WTC11 (cell line): ENCODE measurements at regions not wholly inside any gene's neighbourhood (a gene's known extent, or its start where the extent isn't known, plus 50 kb on each side); places are given as distances from the start of the nearest gene placed in this dataset.

Experiments
- ATAC-seq: fragments of 200-7000 bp; cut with Tn5 transposase; 2 replicates; pipeline ENCODE4 v1.10.0; 2021; ENCODE audit warnings: mild to moderate bottlenecking, moderate library complexity
- CTCF ChIA-PET: fragments of 300-600 bp; sonication (Branson Sonifier 250); formaldehyde crosslinking; loops from one replicate; lab custom pipeline; 2021; ENCODE audit warnings: antibody characterized with exemption; lab: Charles Lee
- POLR2A ChIA-PET: fragments of 350-600 bp; sonication (Branson Sonifier 250); formaldehyde crosslinking; loops from one replicate; lab custom pipeline; 2021; ENCODE audit warnings: antibody characterized with exemption; lab: Charles Lee
- DNase-seq: peaks from one replicate; pipeline ENCODE4 v3.0.0; 2021; ENCODE audit warnings: low spot score
- H3K27ac Mint-ChIP-seq: 2 replicates; pipeline ENCODE4 v1.8.0; 2021; ENCODE audit warnings: mixed read lengths
- H3K27me3 Mint-ChIP-seq: 2 replicates; pipeline ENCODE4 v1.8.0; 2021; ENCODE audit warnings: low read depth, mild to moderate bottlenecking, moderate library complexity, mixed read lengths
- H3K36me3 Mint-ChIP-seq: 2 replicates; pipeline ENCODE4 v1.8.0; 2021; ENCODE audit warnings: mixed read lengths
- H3K4me1 Mint-ChIP-seq: 2 replicates; pipeline ENCODE4 v1.8.0; 2022; ENCODE audit warnings: mixed read lengths
- H3K4me3 Mint-ChIP-seq: 2 replicates; pipeline ENCODE4 v1.8.0; 2021; ENCODE audit warnings: mild to moderate bottlenecking, moderate library complexity, mixed read lengths
- H3K9me3 Mint-ChIP-seq: 2 replicates; pipeline ENCODE4 v1.8.0; 2021; ENCODE audit warnings: mixed read lengths
- ATF3 ChIP-seq: sonication (generic); formaldehyde crosslinking; conservative IDR thresholded peaks from 2 replicates; pipeline ENCODE4 v1.8.1; 2022; ENCODE audit warnings: mild to moderate bottlenecking, missing genetic modification reagents
- ATF6 ChIP-seq: sonication (generic); formaldehyde crosslinking; IDR thresholded peaks from 2 replicates; pipeline ENCODE4 v1.8.1; 2023; ENCODE audit warnings: mild to moderate bottlenecking, missing genetic modification reagents
- CREM ChIP-seq: sonication (generic); formaldehyde crosslinking; IDR thresholded peaks from 2 replicates; pipeline ENCODE4 v1.8.1; 2022; ENCODE audit warnings: mild to moderate bottlenecking, missing genetic modification reagents, moderate library complexity
- CTCF ChIP-seq: fragments of 200-600 bp; IDR thresholded peaks from 2 replicates; pipeline ENCODE4 v1.8.0; 2022; ENCODE audit warnings: antibody characterized with exemption
- EMX1 ChIP-seq: fragments of 250-450 bp; sonication (Bioruptor Pico); IDR thresholded peaks from 2 replicates; pipeline ENCODE4 v1.8.0; 2021; ENCODE audit warnings: mild to moderate bottlenecking
- ERG ChIP-seq: fragments of 250-450 bp; sonication (Bioruptor Pico); IDR thresholded peaks from 2 replicates; pipeline ENCODE4 v1.8.0; 2021; ENCODE audit warnings: mild to moderate bottlenecking
- FOXP1 ChIP-seq: sonication (generic); formaldehyde crosslinking; IDR thresholded peaks from 2 replicates; pipeline ENCODE4 v1.8.0; 2022; ENCODE audit warnings: missing genetic modification reagents, mild to moderate bottlenecking, moderate library complexity, borderline replicate concordance
- FOXP4 ChIP-seq: sonication (generic); formaldehyde crosslinking; IDR thresholded peaks from 2 replicates; pipeline ENCODE4 v1.8.0; 2022; ENCODE audit warnings: mild to moderate bottlenecking, missing genetic modification reagents
- GABPB1 ChIP-seq: sonication (generic); formaldehyde crosslinking; IDR thresholded peaks from 2 replicates; pipeline ENCODE4 v1.8.1; 2023; ENCODE audit warnings: mild to moderate bottlenecking, missing genetic modification reagents
- GTF2I ChIP-seq: fragments of 250-450 bp; sonication (Bioruptor Pico); conservative IDR thresholded peaks from 2 replicates; pipeline ENCODE4 v1.4.0; 2021; ENCODE audit warnings: mild to moderate bottlenecking
- IRF2 ChIP-seq: sonication (generic); formaldehyde crosslinking; IDR thresholded peaks from 2 replicates; pipeline ENCODE4 v1.8.0; 2022; ENCODE audit warnings: low read depth, missing genetic modification reagents, borderline replicate concordance
- JAZF1 ChIP-seq: fragments of 250-450 bp; sonication (Bioruptor Pico); IDR thresholded peaks from 2 replicates; pipeline ENCODE4 v1.9.0; 2021; ENCODE audit warnings: moderate library complexity, mild to moderate bottlenecking, inconsistent platforms
- NFYB ChIP-seq: sonication (generic); formaldehyde crosslinking; conservative IDR thresholded peaks from 2 replicates; pipeline ENCODE4 v1.8.0; 2022; ENCODE audit warnings: low read depth, missing genetic modification reagents
- PREB ChIP-seq: sonication (generic); formaldehyde crosslinking; IDR thresholded peaks from 2 replicates; pipeline ENCODE4 v1.8.1; 2022; ENCODE audit warnings: mild to moderate bottlenecking, missing genetic modification reagents, moderate library complexity, borderline replicate concordance
- SOX15 ChIP-seq: fragments of 250-450 bp; sonication (Bioruptor Pico); IDR thresholded peaks from 2 replicates; pipeline ENCODE4 v1.9.0; 2021; ENCODE audit warnings: mild to moderate bottlenecking
- STAT6 ChIP-seq: sonication (generic); formaldehyde crosslinking; conservative IDR thresholded peaks from 2 replicates; pipeline ENCODE4 v1.8.1; 2023; ENCODE audit warnings: mild to moderate bottlenecking, low read depth, missing genetic modification reagents, moderate library complexity
- ZNF425 ChIP-seq: fragments of 250-450 bp; sonication (Bioruptor Pico); conservative IDR thresholded peaks from 2 replicates; pipeline ENCODE4 v1.9.0; 2021; ENCODE audit warnings: mild to moderate bottlenecking
- ZNF512 ChIP-seq: sonication (generic); formaldehyde crosslinking; IDR thresholded peaks from 2 replicates; pipeline ENCODE4 v1.8.1; 2022; ENCODE audit warnings: missing genetic modification reagents, borderline replicate concordance

- TF ChIP-seq FOXP4 (CRISPR knock-in tag) = no peak
- TF ChIP-seq CREM (CRISPR knock-in tag) = no peak
- TF ChIP-seq NFYB (CRISPR knock-in tag) = no peak
- TF ChIP-seq SOX15 (CRISPR knock-in tag) = no peak
- no peak for TF ChIP-seq ATF6 (CRISPR knock-in tag)
- TF ChIP-seq PREB (CRISPR knock-in tag) = no peak
- TF ChIP-seq ERG (CRISPR knock-in tag) = no peak
- TF ChIP-seq GABPB1 = no peak
- TF ChIP-seq ZNF512 = no peak
- no peak for TF ChIP-seq IRF2
- no peak for TF ChIP-seq STAT6 (CRISPR knock-in tag)
- no peak for TF ChIP-seq GTF2I
- TF ChIP-seq JAZF1 (CRISPR knock-in tag) = no peak
Observed at GRCh38 chr3:148584438-148584837, 113.3 kb upstream of the AGTR1 start (continued).

GRCh38 chr3:148585671-148586379, 111.9 kb upstream of the AGTR1 start:
- no peak overlapping the region for H3K27ac Mint-ChIP-seq
- H3K9me3 Mint-ChIP-seq = no peaks in the 10 kb centered on the region
- ATAC-seq (no peak), DNase-seq (no peak)
- no peaks in the 10 kb centered on the region for H3K36me3 Mint-ChIP-seq
- no peaks in the 10 kb centered on the region for H3K4me1 Mint-ChIP-seq
- no peaks in the 10 kb centered on the region for H3K27me3 Mint-ChIP-seq
- ChIA-PET POLR2A (no interaction called here), CTCF (interaction anchor here (0.6 kb wide), 1 partner anchor 180 kb away, joined by 3 read pairs; no protein-coding TSS in a partner anchor)
- TF ChIP-seq FOXP1 (CRISPR knock-in tag) (no peak), CTCF (no peak), EMX1 (CRISPR knock-in tag) (no peak), ATF3 (no peak), ZNF425 (CRISPR knock-in tag) (no peak), GABPB1 (no peak)
- H3K4me3 Mint-ChIP-seq = no peak overlapping the region
